A549 (cell line): ENCODE measurements at regions not wholly inside any gene's neighbourhood (a gene's known extent, or its start where the extent isn't known, plus 50 kb on each side); places are given as distances from the start of the nearest gene placed in this dataset.

Source experiments
- KDM1A ChIP-seq: fragments of 200-600 bp; sonication (generic); IDR thresholded peaks from 2 replicates; pipeline ENCODE4 v1.6.1; 2016; ENCODE audit warnings: low read depth, mild to moderate bottlenecking
- TF ChIP-seq, protein P1 (sequence below): fragments of >200 bp; sonication (Bioruptor Twin); formaldehyde crosslinking; IDR thresholded peaks from 3 replicates; pipeline ENCODE4 v1.5.1; 2016

DNA sequence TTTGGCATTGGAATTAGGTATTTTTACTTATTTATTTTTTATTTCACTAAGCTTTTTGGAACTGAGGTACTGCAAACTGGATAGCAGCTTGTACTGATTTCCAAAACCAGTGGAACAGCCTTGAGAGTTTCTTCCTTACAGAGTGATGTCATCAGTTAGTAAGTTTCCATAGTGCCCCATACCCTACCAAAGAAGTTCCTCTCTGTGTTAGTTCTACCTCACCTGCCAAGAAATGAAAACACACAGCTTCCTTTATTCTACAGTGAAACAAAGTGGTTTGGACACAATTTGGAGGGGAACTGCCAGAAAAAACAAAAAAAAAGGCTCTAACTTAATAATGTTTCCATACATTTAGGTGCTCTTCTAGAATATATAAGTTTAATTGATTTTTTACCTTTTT is 430.9 kb upstream of the ADGRL2 start:
- no peak for TF ChIP-seq KDM1A
- TF ChIP-seq, protein P1, sequence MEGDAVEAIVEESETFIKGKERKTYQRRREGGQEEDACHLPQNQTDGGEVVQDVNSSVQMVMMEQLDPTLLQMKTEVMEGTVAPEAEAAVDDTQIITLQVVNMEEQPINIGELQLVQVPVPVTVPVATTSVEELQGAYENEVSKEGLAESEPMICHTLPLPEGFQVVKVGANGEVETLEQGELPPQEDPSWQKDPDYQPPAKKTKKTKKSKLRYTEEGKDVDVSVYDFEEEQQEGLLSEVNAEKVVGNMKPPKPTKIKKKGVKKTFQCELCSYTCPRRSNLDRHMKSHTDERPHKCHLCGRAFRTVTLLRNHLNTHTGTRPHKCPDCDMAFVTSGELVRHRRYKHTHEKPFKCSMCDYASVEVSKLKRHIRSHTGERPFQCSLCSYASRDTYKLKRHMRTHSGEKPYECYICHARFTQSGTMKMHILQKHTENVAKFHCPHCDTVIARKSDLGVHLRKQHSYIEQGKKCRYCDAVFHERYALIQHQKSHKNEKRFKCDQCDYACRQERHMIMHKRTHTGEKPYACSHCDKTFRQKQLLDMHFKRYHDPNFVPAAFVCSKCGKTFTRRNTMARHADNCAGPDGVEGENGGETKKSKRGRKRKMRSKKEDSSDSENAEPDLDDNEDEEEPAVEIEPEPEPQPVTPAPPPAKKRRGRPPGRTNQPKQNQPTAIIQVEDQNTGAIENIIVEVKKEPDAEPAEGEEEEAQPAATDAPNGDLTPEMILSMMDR, result no peak
